ENCODE measurements at regions not wholly inside any gene's neighbourhood (a gene's known extent, or its start where the extent isn't known, plus 50 kb on each side); places are given as distances from the start of the nearest gene placed in this dataset.

DNA sequence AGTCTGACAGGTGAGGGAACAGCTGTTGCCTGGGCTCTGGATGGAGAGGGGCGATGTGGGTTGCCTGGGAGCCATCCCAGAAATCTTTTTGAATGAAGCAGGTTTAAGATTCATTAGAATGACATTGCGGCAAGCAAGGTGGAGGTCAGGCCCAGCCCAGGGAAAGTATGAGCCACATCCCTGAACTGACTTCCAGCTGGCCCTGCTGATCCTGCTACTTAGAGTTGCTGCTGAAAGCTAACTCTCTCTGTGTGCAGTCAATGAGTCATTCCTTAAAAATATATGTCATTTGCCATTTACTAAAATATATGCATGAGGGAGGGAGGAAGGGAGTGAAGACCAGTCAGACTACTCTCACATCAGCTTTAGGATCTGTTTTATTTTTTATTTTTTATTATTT is 54.3 kb upstream of the RAB3GAP2 start:
- no peak for DNase-seq
- H3K27me3 ChIP-seq (ENCODE audit: insufficient read depth, low read length), result no peaks in the 10 kb centered on the region
- H3K9me3 Mint-ChIP-seq, result no peaks in the 10 kb centered on the region
- intact Hi-C loops (cut with micrococcal nuclease), result no loop called here
- H3K4me1 Mint-ChIP-seq, result no peaks in the 10 kb centered on the region
- H3K27ac Mint-ChIP-seq, result no peak overlapping the region
- no peak overlapping the region for H3K27ac ChIP-seq (ENCODE audit: low read depth, low read length)
- H3K9me3 ChIP-seq (ENCODE audit: control insufficient read depth in 1 of 2, low read length in 2 of 2), result no peaks in the 10 kb centered on the region
- peaks cover 4 to 8% of the 10 kb centered on the region in 2 donors for H3K27me3 Mint-ChIP-seq
- ChIA-PET CTCF (ENCODE audit: partially characterized antibody) (no interaction called here), POLR2A (ENCODE audit: partially characterized antibody) (no interaction called here)
- no peaks in the 10 kb centered on the region for H3K36me3 ChIP-seq (ENCODE audit: insufficient read depth, low read length)
- no peaks in the 10 kb centered on the region for H3K4me1 ChIP-seq (ENCODE audit: insufficient read depth, low read length)
- no peak overlapping the region for H3K4me3 ChIP-seq (ENCODE audit: low read length in 2 of 2)
- H3K36me3 Mint-ChIP-seq, result no peaks in the 10 kb centered on the region
- H3K4me3 Mint-ChIP-seq, result no peak overlapping the region

DNA sequence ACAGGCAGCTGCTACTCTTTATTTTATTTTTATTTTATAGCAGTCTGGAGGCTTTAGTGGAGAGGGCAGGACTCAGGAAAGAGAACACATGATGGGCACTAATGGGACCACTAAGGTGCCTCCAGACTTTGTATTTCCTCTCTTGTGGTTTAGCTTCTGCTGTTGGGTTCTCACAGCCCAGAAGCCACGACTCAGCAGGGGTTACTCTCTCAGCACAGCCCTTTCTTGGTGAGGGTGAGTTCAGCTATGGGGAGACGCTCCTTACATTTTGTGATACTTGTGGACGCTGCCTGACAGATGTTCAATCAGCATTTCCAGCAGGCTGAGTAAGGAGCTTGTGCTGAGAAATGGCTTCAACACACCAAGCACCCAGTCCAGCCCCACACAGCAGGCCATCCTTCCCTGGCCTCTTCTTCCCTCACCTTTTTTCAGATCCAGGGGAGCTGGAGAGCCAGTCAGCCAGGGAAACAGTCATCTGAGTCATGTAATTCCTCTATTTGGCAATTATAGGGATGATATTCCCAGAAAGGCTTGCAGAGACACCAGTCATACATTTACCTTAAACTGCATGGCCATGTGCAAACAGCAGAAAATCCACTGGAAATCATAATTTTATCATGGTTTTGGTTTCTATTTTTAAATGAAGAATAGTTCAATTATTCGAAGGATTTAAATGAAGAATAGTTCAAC is 53.2 kb upstream of the RAB3GAP2 start:
- Mint-ChIP-seq H3K27ac (no peak overlapping the region), H3K9me3 (no peaks in the 10 kb centered on the region), H3K36me3 (no peaks in the 10 kb centered on the region), H3K4me3 (no peak overlapping the region), H3K27me3 (peaks cover 4 to 10% of the 10 kb centered on the region in 2 donors), H3K4me1 (no peaks in the 10 kb centered on the region)
- DNase-seq, result no peak
- Histone ChIP-seq H3K9me3 (ENCODE audit: control insufficient read depth in 1 of 2, low read length in 2 of 2) (no peaks in the 10 kb centered on the region), H3K4me1 (ENCODE audit: insufficient read depth, low read length) (no peaks in the 10 kb centered on the region), H3K27me3 (ENCODE audit: insufficient read depth, low read length) (no peaks in the 10 kb centered on the region), H3K36me3 (ENCODE audit: insufficient read depth, low read length) (no peaks in the 10 kb centered on the region), H3K4me3 (ENCODE audit: low read length in 2 of 2) (no peak overlapping the region), H3K27ac (ENCODE audit: low read depth, low read length) (no peak overlapping the region)
- CTCF ChIA-PET (ENCODE audit: partially characterized antibody), result no interaction called here
- intact Hi-C loops (cut with micrococcal nuclease), result no loop called here
- POLR2A ChIA-PET (ENCODE audit: partially characterized antibody), result no interaction called here

DNA sequence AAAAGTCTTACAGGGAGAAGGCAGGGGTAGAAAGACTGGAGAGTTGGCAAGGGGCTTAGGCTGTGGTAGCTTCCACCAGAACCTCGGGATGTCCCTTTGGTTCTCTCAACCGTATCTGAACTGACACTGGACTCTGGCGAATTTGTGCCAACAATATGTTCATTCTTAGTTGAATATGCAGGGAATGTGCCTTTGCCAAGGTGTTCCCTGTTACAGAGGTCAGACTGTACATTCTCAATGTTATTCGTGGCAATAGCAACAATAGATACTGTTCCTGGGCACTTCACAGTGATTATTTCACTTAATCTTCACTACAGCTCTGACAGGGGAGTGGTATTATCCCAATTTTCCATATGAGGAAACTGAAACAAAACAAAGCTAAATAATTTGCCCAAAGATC is 51.5 kb upstream of the RAB3GAP2 start:
- no peaks in the 10 kb centered on the region for H3K36me3 ChIP-seq (ENCODE audit: insufficient read depth, low read length)
- no peaks in the 10 kb centered on the region for H3K9me3 ChIP-seq (ENCODE audit: control insufficient read depth in 1 of 2, low read length in 2 of 2)
- Mint-ChIP-seq H3K4me1 (no peaks in the 10 kb centered on the region), H3K27ac (no peak overlapping the region), H3K27me3 (peaks cover 4 to 10% of the 10 kb centered on the region in 2 donors), H3K36me3 (no peaks in the 10 kb centered on the region), H3K4me3 (no peak overlapping the region), H3K9me3 (no peaks in the 10 kb centered on the region)
- DNase-seq, result no peak
- H3K27me3 ChIP-seq (ENCODE audit: insufficient read depth, low read length), result no peaks in the 10 kb centered on the region
- H3K27ac ChIP-seq (ENCODE audit: low read depth, low read length), result no peak overlapping the region
- H3K4me3 ChIP-seq (ENCODE audit: low read length in 2 of 2), result no peak overlapping the region
- H3K4me1 ChIP-seq (ENCODE audit: insufficient read depth, low read length), result no peaks in the 10 kb centered on the region
- POLR2A ChIA-PET (ENCODE audit: partially characterized antibody), result no interaction called here
- intact Hi-C loops (cut with micrococcal nuclease), result no loop called here
- CTCF ChIA-PET (ENCODE audit: partially characterized antibody), result interaction anchor here (0.7 kb wide), 1 partner anchor 137 kb away, joined by 3 read pairs; no protein-coding TSS in a partner anchor

DNA sequence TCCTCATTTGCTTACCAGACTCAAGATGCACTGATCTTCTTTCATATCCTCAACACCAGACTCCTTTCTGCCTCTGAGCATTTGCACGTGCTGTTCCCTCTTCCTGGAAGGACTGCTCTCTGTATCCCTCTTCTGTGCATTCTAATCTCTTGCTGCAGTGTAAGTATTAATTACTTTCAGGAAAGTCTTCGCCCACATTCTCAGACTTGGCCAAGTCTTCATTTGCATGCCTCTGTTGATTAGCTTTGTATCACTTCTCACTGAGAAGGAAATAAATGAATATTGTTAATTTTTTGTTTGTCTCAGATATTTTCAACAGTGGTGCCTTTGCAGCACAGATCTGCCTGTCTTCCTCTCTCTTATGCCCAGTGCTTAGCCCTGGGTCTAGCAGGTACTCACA is 50.3 kb upstream of the RAB3GAP2 start:
- Histone ChIP-seq H3K4me3 (ENCODE audit: low read length in 2 of 2) (no peak overlapping the region), H3K4me1 (ENCODE audit: insufficient read depth, low read length) (no peaks in the 10 kb centered on the region), H3K9me3 (ENCODE audit: control insufficient read depth in 1 of 2, low read length in 2 of 2) (no peaks in the 10 kb centered on the region), H3K27me3 (ENCODE audit: insufficient read depth, low read length) (no peaks in the 10 kb centered on the region), H3K36me3 (ENCODE audit: insufficient read depth, low read length) (no peaks in the 10 kb centered on the region), H3K27ac (ENCODE audit: low read depth, low read length) (no peak overlapping the region)
- intact Hi-C loops (cut with micrococcal nuclease), result no loop called here
- no peaks in the 10 kb centered on the region for H3K9me3 Mint-ChIP-seq
- ChIA-PET POLR2A (ENCODE audit: partially characterized antibody) (no interaction called here), CTCF (ENCODE audit: partially characterized antibody) (interaction anchor here (0.6 kb wide), 1 partner anchor 28 kb away, joined by 3 read pairs; no protein-coding TSS in a partner anchor)
- H3K4me3 Mint-ChIP-seq, result no peak overlapping the region
- H3K27me3 Mint-ChIP-seq, result peaks cover 4 to 10% of the 10 kb centered on the region in 2 donors
- no peaks in the 10 kb centered on the region for H3K36me3 Mint-ChIP-seq
- DNase-seq, result no peak
- no peaks in the 10 kb centered on the region for H3K4me1 Mint-ChIP-seq
- H3K27ac Mint-ChIP-seq, result no peak overlapping the region

Data from CD4-positive, alpha-beta memory T cell (primary cell).